Rectal smooth muscle tissue (tissue), 1 donor: ENCODE measurements at regions not wholly inside any gene's neighbourhood (a gene's known extent, or its start where the extent isn't known, plus 50 kb on each side); places are given as distances from the start of the nearest gene placed in this dataset.
"Not testable (repeated sequence)": the region's sequence is repeated elsewhere in the genome, so short reads cannot be mapped to it uniquely, and the experiment has no call there.

ENCODE experiments used
- H3K27ac ChIP-seq: one replicate; pipeline ENCODE4 v1.7.0; 2013; ENCODE audit warnings: low read depth, low read length, inconsistent platforms
- H3K27me3 ChIP-seq: one replicate; pipeline ENCODE4 v1.7.0; 2013; ENCODE audit warnings: low read length; ENCODE audit not compliant: control insufficient read depth, insufficient read depth
- H3K36me3 ChIP-seq: one replicate; pipeline ENCODE4 v1.7.0; 2013; ENCODE audit warnings: low read length; ENCODE audit not compliant: control insufficient read depth, insufficient read depth
- H3K4me1 ChIP-seq: one replicate; pipeline ENCODE4 v1.7.0; 2013; ENCODE audit warnings: low read length; ENCODE audit not compliant: control insufficient read depth, insufficient read depth
- H3K4me3 ChIP-seq: one replicate; pipeline ENCODE4 v1.7.0; 2013; ENCODE audit warnings: low read length
- H3K9ac ChIP-seq: one replicate; pipeline ENCODE4 v1.7.0; 2013; ENCODE audit warnings: low read length

- H3K27ac ChIP-seq, result no peak overlapping the region
- no peaks in the 10 kb centered on the region for H3K27me3 ChIP-seq
- H3K4me1 ChIP-seq, result no peaks in the 10 kb centered on the region
Observed at GRCh38 chr2:126952216-126952615, 53.5 kb downstream of the TEX51 start.

GRCh38 chr2:126953483-126953882 is 54.8 kb downstream of the TEX51 start:
- Histone ChIP-seq H3K36me3 (no peaks in the 10 kb centered on the region), H3K27me3 (no peaks in the 10 kb centered on the region), H3K9ac (no peak overlapping the region), H3K4me3 (no peak overlapping the region), H3K4me1 (no peaks in the 10 kb centered on the region), H3K27ac (no peak overlapping the region)

More at GRCh38 chr2:126952216-126952615, 53.5 kb downstream of the TEX51 start:
- no peak overlapping the region for H3K4me3 ChIP-seq
- H3K9ac ChIP-seq, result no peak overlapping the region
- no peaks in the 10 kb centered on the region for H3K36me3 ChIP-seq

GRCh38 chr2:126954831-126955230 is 56.1 kb downstream of the TEX51 start:
- no peaks in the 10 kb centered on the region for H3K27me3 ChIP-seq

GRCh38 chr2:126956773-126957172 is 58.1 kb downstream of the TEX51 start:
- not testable (repeated sequence) for H3K27me3 ChIP-seq, H3K4me3 ChIP-seq, H3K36me3 ChIP-seq

More at GRCh38 chr2:126954831-126955230, 56.1 kb downstream of the TEX51 start:
- Histone ChIP-seq H3K9ac (no peak overlapping the region), H3K4me1 (no peaks in the 10 kb centered on the region), H3K4me3 (no peak overlapping the region), H3K27ac (no peak overlapping the region), H3K36me3 (no peaks in the 10 kb centered on the region)

GRCh38 chr2:126963390-126963789 is 64.7 kb downstream of the TEX51 start:
- H3K36me3 ChIP-seq, result no peaks in the 10 kb centered on the region
- H3K9ac ChIP-seq, result no peak overlapping the region
- no peak overlapping the region for H3K4me3 ChIP-seq
- H3K4me1 ChIP-seq, result no peaks in the 10 kb centered on the region
- H3K27ac ChIP-seq, result no peak overlapping the region
- H3K27me3 ChIP-seq, result no peaks in the 10 kb centered on the region

More at GRCh38 chr2:126956773-126957172, 58.1 kb downstream of the TEX51 start:
- not testable (repeated sequence) for H3K4me1 ChIP-seq, H3K27ac ChIP-seq, H3K9ac ChIP-seq

GRCh38 chr2:126966601-126967000 is 67.9 kb downstream of the TEX51 start:
- H3K27me3 ChIP-seq, result no peaks in the 10 kb centered on the region
- H3K27ac ChIP-seq, result no peak overlapping the region
- no peaks in the 10 kb centered on the region for H3K36me3 ChIP-seq
- H3K9ac ChIP-seq, result no peak overlapping the region
- H3K4me3 ChIP-seq, result no peak overlapping the region
- H3K4me1 ChIP-seq, result no peaks in the 10 kb centered on the region

GRCh38 chr2:126970583-126970982 is 71.9 kb downstream of the TEX51 start:
- no peaks in the 10 kb centered on the region for H3K27me3 ChIP-seq

GRCh38 chr2:126971162-126971480 is 72.4 kb downstream of the TEX51 start:
- Histone ChIP-seq H3K27ac (peak overlapping the region; percentile 56), H3K4me3 (peak overlapping the region; percentile 61), H3K4me1 (peaks cover 4% of the 10 kb centered on the region), H3K27me3 (no peaks in the 10 kb centered on the region), H3K9ac (no peak overlapping the region), H3K36me3 (no peaks in the 10 kb centered on the region)

More at GRCh38 chr2:126970583-126970982, 71.9 kb downstream of the TEX51 start:
- peaks cover 4% of the 10 kb centered on the region for H3K4me1 ChIP-seq
- H3K36me3 ChIP-seq, result no peaks in the 10 kb centered on the region
- H3K27ac ChIP-seq, result peak overlapping the region; percentile 56
- no peak overlapping the region for H3K4me3 ChIP-seq
- H3K9ac ChIP-seq, result no peak overlapping the region

- Histone ChIP-seq H3K4me3 (peak overlapping the region; percentile 61), H3K27me3 (no peaks in the 10 kb centered on the region), H3K9ac (no peak overlapping the region), H3K4me1 (peaks cover 4% of the 10 kb centered on the region), H3K27ac (peak overlapping the region; percentile 56), H3K36me3 (no peaks in the 10 kb centered on the region)
Observed at GRCh38 chr2:126971481-126972278, 73.0 kb downstream of the TEX51 start.

- Histone ChIP-seq H3K27ac (no peak overlapping the region), H3K9ac (no peak overlapping the region), H3K4me3 (peak overlapping the region; percentile 61), H3K4me1 (peaks cover 4% of the 10 kb centered on the region), H3K36me3 (no peaks in the 10 kb centered on the region), H3K27me3 (no peaks in the 10 kb centered on the region)
Observed at GRCh38 chr2:126972279-126972626, 73.6 kb downstream of the TEX51 start.

GRCh38 chr2:126973745-126974144 is 75.1 kb downstream of the TEX51 start:
- Histone ChIP-seq H3K36me3 (no peaks in the 10 kb centered on the region), H3K27me3 (no peaks in the 10 kb centered on the region), H3K9ac (no peak overlapping the region), H3K27ac (no peak overlapping the region), H3K4me3 (no peak overlapping the region), H3K4me1 (peaks cover 4% of the 10 kb centered on the region)

- no peak overlapping the region for H3K9ac ChIP-seq
- peaks cover 4% of the 10 kb centered on the region for H3K4me1 ChIP-seq
- H3K36me3 ChIP-seq, result no peaks in the 10 kb centered on the region
- H3K27me3 ChIP-seq, result no peaks in the 10 kb centered on the region
- no peak overlapping the region for H3K27ac ChIP-seq
- H3K4me3 ChIP-seq, result no peak overlapping the region
Observed at GRCh38 chr2:126975671-126976655, 77.3 kb downstream of the TEX51 start.
